C4-2B (cell line): ENCODE measurements at regions not wholly inside any gene's neighbourhood (a gene's known extent, or its start where the extent isn't known, plus 50 kb on each side); places are given as distances from the start of the nearest gene placed in this dataset.

Source experiments
- CTCF ChIP-seq: fragments of 450-650 bp; conservative IDR thresholded peaks from 2 replicates; pipeline ENCODE4 v1.5.1; 2017; ENCODE audit warnings: mild to moderate bottlenecking
- ZFX ChIP-seq: fragments of 450-650 bp; IDR thresholded peaks from 2 replicates; pipeline ENCODE4 v1.6.1; 2017

DNA sequence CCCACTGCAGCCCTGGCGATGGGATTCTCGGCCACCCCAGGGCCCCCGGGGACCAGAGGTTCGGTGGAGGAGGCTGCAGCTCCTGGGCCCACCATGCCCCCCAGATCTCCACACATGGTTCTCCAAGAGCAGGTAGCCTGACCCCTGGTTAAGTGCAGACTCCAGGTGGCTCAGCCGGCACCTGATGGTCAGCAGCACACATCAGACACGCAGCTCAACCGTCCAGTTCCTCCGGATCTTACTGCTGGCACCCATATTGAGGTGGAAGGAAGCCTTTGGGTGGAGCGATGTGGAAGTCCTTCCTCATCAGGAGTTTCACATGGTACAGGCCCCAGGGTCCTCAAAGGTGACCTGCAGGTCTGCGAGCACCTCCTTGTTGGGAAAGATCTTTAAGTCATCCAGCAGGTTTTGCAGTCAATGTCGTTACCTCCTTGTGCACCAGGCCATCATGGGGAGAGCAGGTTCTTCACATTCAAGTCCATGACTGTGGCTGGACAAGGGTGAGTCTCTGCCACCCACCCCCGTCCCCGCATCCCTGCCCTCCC, 74.2 kb upstream of the EEPD1 start:
- no peak for TF ChIP-seq CTCF
- TF ChIP-seq ZFX = no peak
